HepG2 (cell line): ENCODE measurements at regions not wholly inside any gene's neighbourhood (a gene's known extent, or its start where the extent isn't known, plus 50 kb on each side); places are given as distances from the start of the nearest gene placed in this dataset.

Experiments
- ATAC-seq: fragments of 200-7000 bp; cut with Tn5 transposase; 3 replicates; pipeline ENCODE4 v1.9.1; 2020; ENCODE audit warnings: mild to moderate bottlenecking, moderate library complexity
- BruUV-seq: library from RNA; stranded (reverse); fragments of 400-500 nt; replicated peaks from 2 replicates; lab custom pipeline; 2021; lab: Mats Ljungman, UMichigan
- CTCF ChIA-PET: fragments of 300-600 bp; formaldehyde crosslinking; extraction: SDS; loops from one replicate; lab custom pipeline; 2021; ENCODE audit warnings: low total read pairs, inconsistent platforms, low intra/inter-chr PET ratio; lab: Yijun Ruan, JAX
- POLR2A ChIA-PET: fragments of 350-600 bp; sonication (Branson Sonifier 250); formaldehyde crosslinking; loops from one replicate; lab custom pipeline; 2020; ENCODE audit warnings: antibody characterized with exemption, inconsistent platforms; lab: Yijun Ruan, JAX
- DNase-seq: peaks from one replicate; pipeline ENCODE4 v3.0.0-alpha.2; 2015; ENCODE audit warnings: low spot score
- FAIRE-seq: peaks from 3 replicates; lab custom pipeline; 2011; peaks lifted over from hg19 to GRCh38; lab: Jason Lieb, UNC
- H2AFZ ChIP-seq: one replicate; pipeline ENCODE4 v1.6.1; 2011; ENCODE audit warnings: low read length, inconsistent platforms
- H3K27ac ChIP-seq: fragments of 300-600 bp; 3 replicates; pipeline ENCODE4 v1.8.0; 2011; ENCODE audit warnings: mixed run types, mild to moderate bottlenecking, mixed read lengths, low read length, inconsistent platforms; ENCODE audit not compliant: insufficient read depth; ENCODE audit errors: extremely low read length
- H3K27me3 ChIP-seq, 2 experiments: fragments of 200-600 bp in 1 of 2; 2 replicates in 1 of 2; 3 replicates in 1 of 2; pipeline versions ENCODE4 v1.6.0 to v1.8.0; 2011; ENCODE audit warnings: low read length in 2 of 2, mild to moderate bottlenecking in 2 of 2, moderate library complexity in 2 of 2, inconsistent platforms in 1 of 2; ENCODE audit not compliant: insufficient read depth in 2 of 2, control insufficient read depth in 1 of 2
- H3K36me3 ChIP-seq, 2 experiments: fragments of 200-600 bp in 1 of 2; replicated peaks in 1 of 2; 2 replicates in 1 of 2; 3 replicates in 1 of 2; pipeline versions ENCODE4 v1.5.1 to v1.8.0; 2011; ENCODE audit warnings: low read length in 2 of 2, inconsistent platforms in 1 of 2; ENCODE audit not compliant: insufficient read depth in 2 of 2, control insufficient read depth in 1 of 2
- H3K4me1 ChIP-seq: 2 replicates; pipeline ENCODE4 v1.5.1; 2012; ENCODE audit warnings: low read length, inconsistent platforms; ENCODE audit not compliant: insufficient read depth
- H3K4me2 ChIP-seq: 2 replicates; pipeline ENCODE4 v1.6.0; 2011; ENCODE audit warnings: low read depth, low read length, inconsistent platforms
- H3K4me3 ChIP-seq, 3 experiments: fragments of 200-600 bp in 1 of 3; sonication (generic), shearing (Covaris generic) in 1 of 3; replicated peaks in 1 of 3; 2 replicates each; pipeline ENCODE4 v1.5.1; 2011 to 2016; ENCODE audit warnings: low read length in 3 of 3, inconsistent platforms in 2 of 3, low read depth in 2 of 3, mild to moderate bottlenecking in 2 of 3, control low read depth in 1 of 3, mixed read lengths in 1 of 3; ENCODE audit not compliant: insufficient read depth in 1 of 3
- H3K79me2 ChIP-seq: one replicate; pipeline ENCODE4 v1.6.1; 2011; ENCODE audit warnings: low read length, inconsistent platforms; ENCODE audit not compliant: insufficient read depth
- H3K9ac ChIP-seq: 2 replicates; pipeline ENCODE4 v1.6.0; 2011; ENCODE audit warnings: mild to moderate bottlenecking, low read depth, low read length, inconsistent platforms; ENCODE audit not compliant: insufficient read depth
- H3K9me3 ChIP-seq: 2 replicates; pipeline ENCODE4 v1.5.1; 2012; ENCODE audit warnings: mild to moderate bottlenecking, low read length
- H4K20me1 ChIP-seq: 2 replicates; pipeline ENCODE4 v1.6.0; 2011; ENCODE audit warnings: inconsistent platforms, mild to moderate bottlenecking, low read length, moderate library complexity; ENCODE audit not compliant: insufficient read depth
- AHDC1 ChIP-seq: sonication (generic); formaldehyde crosslinking; IDR thresholded peaks from 2 replicates; pipeline ENCODE4 v1.5.1; 2020; ENCODE audit warnings: mild to moderate bottlenecking, missing genetic modification reagents, borderline replicate concordance
- CENPT ChIP-seq: sonication (generic); formaldehyde crosslinking; IDR thresholded peaks from 2 replicates; pipeline ENCODE4 v1.8.0; 2022; ENCODE audit warnings: low read depth, mild to moderate bottlenecking, moderate library complexity, missing genetic modification reagents
- PCBP1 ChIP-seq: fragments of 200-400 bp; formaldehyde crosslinking; IDR thresholded peaks from 2 replicates; pipeline ENCODE4 v1.6.1; 2017; ENCODE audit warnings: mild to moderate bottlenecking, low read depth, low read length, borderline replicate concordance
- POLR2G ChIP-seq: fragments of 200-400 bp; formaldehyde crosslinking; IDR thresholded peaks from 2 replicates; pipeline ENCODE4 v1.6.1; 2018; ENCODE audit warnings: mild to moderate bottlenecking, low read depth, low read length, moderate library complexity
- SALL1 ChIP-seq: sonication (generic); formaldehyde crosslinking; IDR thresholded peaks from 2 replicates; pipeline ENCODE4 v1.8.0; 2022; ENCODE audit warnings: mild to moderate bottlenecking, missing genetic modification reagents
- ZNF451 ChIP-seq: sonication (generic); formaldehyde crosslinking; IDR thresholded peaks from 2 replicates; pipeline ENCODE4 v1.5.0; 2020; ENCODE audit warnings: mild to moderate bottlenecking, missing genetic modification reagents
- WGBS: methylation state at CpG from one replicate; pipeline ENCODE4 v1.1.6; 2017; ENCODE audit warnings: low lambda C conversion rate; 5-methylcytosine and 5-hydroxymethylcytosine counted together
- in situ Hi-C: cut with HindIII; loops from 2 replicates; pipeline ENCODE4 v1.10.0; 2017; ENCODE audit warnings: low pct_unique_long_range_greater_than_20kb; ENCODE audit not compliant: extremely low pct_ligation_motif_present
- intact Hi-C: fragments of 100-400 bp; cut with micrococcal nuclease; formaldehyde crosslinking; loops from one replicate; pipeline ENCODE4 v1.10.0; 2022; ENCODE audit not compliant: unreplicated experiment
- TF ChIP-seq, protein P1 (sequence below): sonication (generic); formaldehyde crosslinking; IDR thresholded peaks from 2 replicates; pipeline ENCODE4 v1.4.0; 2020; ENCODE audit warnings: missing genetic modification reagents

DNA sequence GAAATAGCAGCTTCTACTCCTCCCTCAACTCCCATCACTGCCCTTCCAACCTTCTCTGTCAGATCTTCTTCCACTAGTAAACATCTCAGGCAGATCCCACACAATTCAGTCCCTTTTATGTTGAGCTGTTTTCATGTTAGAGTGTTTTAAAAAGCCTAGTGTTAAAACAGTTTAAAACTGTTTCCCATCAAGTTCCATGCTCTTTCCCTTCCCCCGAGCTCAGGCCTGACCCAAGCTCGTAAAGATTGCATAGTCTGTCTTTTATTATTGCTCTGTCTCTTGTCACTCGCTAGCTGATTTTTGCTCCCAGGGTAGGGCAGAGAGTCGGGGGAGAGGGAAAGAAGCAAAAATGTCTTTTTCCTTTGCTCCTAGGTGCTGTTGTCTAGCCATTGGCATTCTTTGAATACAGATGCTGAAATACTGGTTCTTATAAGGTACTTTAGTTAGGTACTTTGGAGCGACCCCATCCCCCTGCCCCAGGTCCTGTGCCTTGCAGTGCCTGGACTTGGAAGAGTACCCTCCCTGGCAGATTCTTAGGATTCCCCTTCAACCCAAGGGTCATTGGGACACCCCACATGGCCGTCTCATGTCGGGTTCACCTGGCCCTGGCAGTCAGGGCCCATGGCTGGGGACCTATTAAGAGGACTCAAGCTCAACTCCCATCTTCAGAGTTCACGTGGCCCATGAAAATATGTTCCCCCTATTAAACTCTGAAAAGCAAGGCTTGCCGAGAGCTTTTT is 101.2 kb upstream of the ARMC2 start (continued):
- TF ChIP-seq AHDC1: no peak
- TF ChIP-seq ZNF451: no peak
- no peak for TF ChIP-seq CENPT
- no peak for TF ChIP-seq POLR2G
- no peak for TF ChIP-seq SALL1 (CRISPR knock-in tag)

GRCh38 chr6:108748055-108748454 is 100.2 kb upstream of the ARMC2 start:
- intact Hi-C loops (no loop called here), in situ Hi-C loops (no loop called here)
- no TSS peak for BruUV-seq
- Histone ChIP-seq H3K9me3 (no peaks in the 10 kb centered on the region), H3K36me3 (no peaks in the 10 kb centered on the region), H4K20me1 (no peaks in the 10 kb centered on the region)
- DNase-seq: no peak
- TF ChIP-seq, protein P1, sequence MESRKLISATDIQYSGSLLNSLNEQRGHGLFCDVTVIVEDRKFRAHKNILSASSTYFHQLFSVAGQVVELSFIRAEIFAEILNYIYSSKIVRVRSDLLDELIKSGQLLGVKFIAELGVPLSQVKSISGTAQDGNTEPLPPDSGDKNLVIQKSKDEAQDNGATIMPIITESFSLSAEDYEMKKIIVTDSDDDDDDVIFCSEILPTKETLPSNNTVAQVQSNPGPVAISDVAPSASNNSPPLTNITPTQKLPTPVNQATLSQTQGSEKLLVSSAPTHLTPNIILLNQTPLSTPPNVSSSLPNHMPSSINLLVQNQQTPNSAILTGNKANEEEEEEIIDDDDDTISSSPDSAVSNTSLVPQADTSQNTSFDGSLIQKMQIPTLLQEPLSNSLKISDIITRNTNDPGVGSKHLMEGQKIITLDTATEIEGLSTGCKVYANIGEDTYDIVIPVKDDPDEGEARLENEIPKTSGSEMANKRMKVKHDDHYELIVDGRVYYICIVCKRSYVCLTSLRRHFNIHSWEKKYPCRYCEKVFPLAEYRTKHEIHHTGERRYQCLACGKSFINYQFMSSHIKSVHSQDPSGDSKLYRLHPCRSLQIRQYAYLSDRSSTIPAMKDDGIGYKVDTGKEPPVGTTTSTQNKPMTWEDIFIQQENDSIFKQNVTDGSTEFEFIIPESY (CRISPR knock-in tag): no peak
- TF ChIP-seq PCBP1: no peak
- TF ChIP-seq, all 625 proteins: peak for 0
- Histone ChIP-seq H3K9ac (no peak overlapping the region), H3K27ac (no peak overlapping the region), H3K79me2 (no peaks in the 10 kb centered on the region), H2AFZ (no peak overlapping the region), H3K4me3 (no peak overlapping the region), H3K4me2 (no peak overlapping the region), H3K4me1 (peaks cover 68% of the 10 kb centered on the region), H3K27me3 (no peaks in the 10 kb centered on the region)
- ChIA-PET POLR2A (no interaction called here), CTCF (no interaction called here)
- ATAC-seq (no peak), FAIRE-seq (no peak)
- WGBS: 50% methylated on average over 1 of the region's 1 CpG
